ENCODE measurements at regions not wholly inside any gene's neighbourhood (a gene's known extent, or its start where the extent isn't known, plus 50 kb on each side); places are given as distances from the start of the nearest gene placed in this dataset.

- DNase-seq: no peak
Observed at GRCh38 chr1:184813528-184814089, 59.0 kb upstream of the EDEM3 start.

- DNase-seq: no peak
Observed at GRCh38 chr1:184811439-184812111, 56.9 kb upstream of the EDEM3 start.

GRCh38 chr1:184810735-184811343 lies 56.2 kb upstream of the EDEM3 start:
- DNase-seq: no peak

- DNase-seq: no peak
Observed at GRCh38 chr1:184806296-184806721, 51.7 kb upstream of the EDEM3 start.

GRCh38 chr1:184805667-184806295 lies 51.1 kb upstream of the EDEM3 start:
- DNase-seq: peak; percentile 60
